Neural progenitor cell (in vitro differentiated cells): ENCODE measurements at regions not wholly inside any gene's neighbourhood (a gene's known extent, or its start where the extent isn't known, plus 50 kb on each side); places are given as distances from the start of the nearest gene placed in this dataset.

ENCODE experiments used
- DNase-seq: peaks from one replicate; pipeline ENCODE4 v3.0.0-alpha.2; 2016; ENCODE audit warnings: low spot score
- H2AFZ ChIP-seq: fragments of 200-600 bp; sonication (generic); replicated peaks from 2 replicates; pipeline ENCODE4 v1.6.1; 2016; ENCODE audit warnings: antibody characterized with exemption
- H3F3A ChIP-seq: fragments of 200-600 bp; sonication (generic); 2 replicates; pipeline ENCODE4 v1.6.1; 2016; ENCODE audit warnings: antibody characterized with exemption, low read depth
- H3K27ac ChIP-seq: fragments of 200-600 bp; sonication (generic); 2 replicates; pipeline ENCODE4 v1.5.1; 2016; ENCODE audit warnings: mild to moderate bottlenecking
- H3K27me3 ChIP-seq: fragments of 200-600 bp; sonication (generic); 2 replicates; pipeline ENCODE4 v1.6.1; 2016; ENCODE audit warnings: mild to moderate bottlenecking, moderate library complexity
- H3K36me3 ChIP-seq: fragments of 200-600 bp; sonication (generic); 2 replicates; pipeline ENCODE4 v1.5.1; 2016
- H3K4me1 ChIP-seq: fragments of 200-600 bp; sonication (generic); 2 replicates; pipeline ENCODE4 v1.6.1; 2016; ENCODE audit warnings: mixed run types
- H3K4me2 ChIP-seq: fragments of 200-600 bp; sonication (generic); 2 replicates; pipeline ENCODE4 v1.6.1; 2016
- H3K4me3 ChIP-seq: fragments of 200-600 bp; sonication (generic); 2 replicates; pipeline ENCODE4 v1.5.1; 2016
- H3K79me2 ChIP-seq: fragments of 200-600 bp; sonication (generic); 2 replicates; pipeline ENCODE4 v1.6.1; 2016; ENCODE audit warnings: low read depth
- H3K9ac ChIP-seq: fragments of 200-600 bp; sonication (generic); 2 replicates; pipeline ENCODE4 v1.6.1; 2016
- H3K9me3 ChIP-seq: fragments of 200-600 bp; sonication (generic); 2 replicates; pipeline ENCODE4 v1.5.1; 2016; ENCODE audit warnings: low read depth
- H4K20me1 ChIP-seq: fragments of 200-600 bp; sonication (generic); 2 replicates; pipeline ENCODE4 v1.6.1; 2016; ENCODE audit warnings: low read depth
- H3K27ac Mint-ChIP-seq: 3 replicates; pipeline ENCODE4 v1.8.0; 2021; ENCODE audit warnings: mixed read lengths
- H3K27me3 Mint-ChIP-seq: 2 replicates; pipeline ENCODE4 v1.8.0; 2022; ENCODE audit warnings: low read depth, mild to moderate bottlenecking, inconsistent platforms, moderate library complexity, mixed read lengths; ENCODE audit not compliant: insufficient read depth
- H3K36me3 Mint-ChIP-seq: 3 replicates; pipeline ENCODE4 v1.8.0; 2021; ENCODE audit warnings: mixed read lengths
- H3K4me1 Mint-ChIP-seq: 3 replicates; pipeline ENCODE4 v1.8.0; 2021; ENCODE audit warnings: mixed read lengths
- H3K4me3 Mint-ChIP-seq: 3 replicates; pipeline ENCODE4 v1.8.0; 2021; ENCODE audit warnings: mild to moderate bottlenecking, moderate library complexity, mixed read lengths
- H3K9me3 Mint-ChIP-seq: 3 replicates; pipeline ENCODE4 v1.8.0; 2020; ENCODE audit warnings: mixed read lengths
- EZH2 ChIP-seq: fragments of 200-600 bp; sonication (generic); IDR thresholded peaks from 2 replicates; pipeline ENCODE4 v1.6.1; 2017; ENCODE audit warnings: antibody characterized with exemption, mild to moderate bottlenecking, moderate library complexity
- EZH2phosphoT487 ChIP-seq: fragments of 200-600 bp; sonication (generic); IDR thresholded peaks from 2 replicates; pipeline ENCODE4 v1.6.1; 2017; ENCODE audit warnings: antibody characterized with exemption
- TF ChIP-seq, protein P1 (sequence below): fragments of 200-600 bp; sonication (generic); IDR thresholded peaks from 2 replicates; pipeline ENCODE4 v1.5.1; 2017; ENCODE audit warnings: antibody characterized with exemption, mild to moderate bottlenecking

- H3K36me3 ChIP-seq: no peaks in the 10 kb centered on the region
- peaks cover 18% of the 10 kb centered on the region for H3K4me1 ChIP-seq
- no peak overlapping the region for H2AFZ ChIP-seq
- Mint-ChIP-seq H3K36me3 (peaks cover 2% of the 10 kb centered on the region), H3K4me1 (peaks cover 37% of the 10 kb centered on the region), H3K9me3 (no peaks in the 10 kb centered on the region), H3K27me3 (peaks cover 12% of the 10 kb centered on the region), H3K4me3 (no peak overlapping the region), H3K27ac (no peak overlapping the region)
- no peaks in the 10 kb centered on the region for H3K9me3 ChIP-seq
- no peak overlapping the region for H3K27ac ChIP-seq
- no peak for DNase-seq
- no peaks in the 10 kb centered on the region for H3K27me3 ChIP-seq
- no peak overlapping the region for H3K4me2 ChIP-seq
- TF ChIP-seq EZH2 (no peak), EZH2phosphoT487 (no peak)
- TF ChIP-seq, protein P1, sequence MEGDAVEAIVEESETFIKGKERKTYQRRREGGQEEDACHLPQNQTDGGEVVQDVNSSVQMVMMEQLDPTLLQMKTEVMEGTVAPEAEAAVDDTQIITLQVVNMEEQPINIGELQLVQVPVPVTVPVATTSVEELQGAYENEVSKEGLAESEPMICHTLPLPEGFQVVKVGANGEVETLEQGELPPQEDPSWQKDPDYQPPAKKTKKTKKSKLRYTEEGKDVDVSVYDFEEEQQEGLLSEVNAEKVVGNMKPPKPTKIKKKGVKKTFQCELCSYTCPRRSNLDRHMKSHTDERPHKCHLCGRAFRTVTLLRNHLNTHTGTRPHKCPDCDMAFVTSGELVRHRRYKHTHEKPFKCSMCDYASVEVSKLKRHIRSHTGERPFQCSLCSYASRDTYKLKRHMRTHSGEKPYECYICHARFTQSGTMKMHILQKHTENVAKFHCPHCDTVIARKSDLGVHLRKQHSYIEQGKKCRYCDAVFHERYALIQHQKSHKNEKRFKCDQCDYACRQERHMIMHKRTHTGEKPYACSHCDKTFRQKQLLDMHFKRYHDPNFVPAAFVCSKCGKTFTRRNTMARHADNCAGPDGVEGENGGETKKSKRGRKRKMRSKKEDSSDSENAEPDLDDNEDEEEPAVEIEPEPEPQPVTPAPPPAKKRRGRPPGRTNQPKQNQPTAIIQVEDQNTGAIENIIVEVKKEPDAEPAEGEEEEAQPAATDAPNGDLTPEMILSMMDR: no peak
- H4K20me1 ChIP-seq: peaks cover 3% of the 10 kb centered on the region
- H3K9ac ChIP-seq: no peak overlapping the region
- no peaks in the 10 kb centered on the region for H3K79me2 ChIP-seq
- no peak overlapping the region for H3K4me3 ChIP-seq
- H3F3A ChIP-seq: peaks cover 5% of the 10 kb centered on the region
Observed at GRCh38 chr16:85254051-85254450, 141.8 kb upstream of the CIBAR2 start.

GRCh38 chr16:85254921-85255320 lies 142.6 kb upstream of the CIBAR2 start:
- H3K4me3 ChIP-seq: no peak overlapping the region
- no peak overlapping the region for H3K4me3 Mint-ChIP-seq
- H3K4me1 ChIP-seq: peaks cover 26% of the 10 kb centered on the region
- peaks cover 5% of the 10 kb centered on the region for H3F3A ChIP-seq
- no peaks in the 10 kb centered on the region for H3K9me3 ChIP-seq
- no peak overlapping the region for H3K27ac Mint-ChIP-seq
- no peak for DNase-seq
- H3K27ac ChIP-seq: no peak overlapping the region
- H3K9me3 Mint-ChIP-seq: no peaks in the 10 kb centered on the region
- H3K27me3 ChIP-seq: no peaks in the 10 kb centered on the region
- H3K9ac ChIP-seq: no peak overlapping the region
- peaks cover 2% of the 10 kb centered on the region for H3K36me3 Mint-ChIP-seq
- H3K79me2 ChIP-seq: no peaks in the 10 kb centered on the region
- H4K20me1 ChIP-seq: peaks cover 3% of the 10 kb centered on the region
- no peak overlapping the region for H3K4me2 ChIP-seq
- H3K4me1 Mint-ChIP-seq: peaks cover 45% of the 10 kb centered on the region
- H3K27me3 Mint-ChIP-seq: peaks cover 12% of the 10 kb centered on the region
- no peaks in the 10 kb centered on the region for H3K36me3 ChIP-seq
- H2AFZ ChIP-seq: no peak overlapping the region
- TF ChIP-seq, protein P1: no peak
- TF ChIP-seq EZH2phosphoT487: no peak
- TF ChIP-seq EZH2: no peak

DNA sequence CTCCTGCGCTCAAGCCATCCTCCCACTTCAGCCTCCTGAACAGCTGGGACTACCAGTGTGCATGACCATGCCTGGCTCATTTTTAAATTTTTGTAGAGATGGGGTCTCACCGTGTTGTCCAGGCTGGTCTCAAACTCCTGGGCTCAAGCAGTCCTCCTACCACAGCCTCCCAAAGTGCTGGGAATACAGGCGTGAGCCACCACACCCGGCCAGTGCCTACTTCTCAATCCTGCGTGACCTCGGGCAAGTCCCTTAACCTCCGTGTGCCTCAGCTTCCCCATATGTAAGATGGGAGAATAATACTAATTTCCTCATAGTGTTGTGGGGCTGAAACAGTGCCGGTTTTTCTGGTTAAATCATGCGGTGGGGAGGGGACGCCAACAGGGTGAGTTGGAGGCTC lies 143.5 kb upstream of the CIBAR2 start:
- H3K9ac ChIP-seq: no peak overlapping the region
- H2AFZ ChIP-seq: no peak overlapping the region
- H3K4me1 ChIP-seq: peaks cover 28% of the 10 kb centered on the region
- Mint-ChIP-seq H3K4me1 (peaks cover 43% of the 10 kb centered on the region), H3K4me3 (no peak overlapping the region), H3K9me3 (no peaks in the 10 kb centered on the region), H3K27ac (no peak overlapping the region), H3K27me3 (peaks cover 11% of the 10 kb centered on the region), H3K36me3 (peaks cover 2% of the 10 kb centered on the region)
- H3K36me3 ChIP-seq: no peaks in the 10 kb centered on the region
- TF ChIP-seq EZH2: no peak
- TF ChIP-seq, protein P1: no peak
- TF ChIP-seq EZH2phosphoT487: no peak
- H3K27me3 ChIP-seq: no peaks in the 10 kb centered on the region
- H3K9me3 ChIP-seq: no peaks in the 10 kb centered on the region
- peaks cover 5% of the 10 kb centered on the region for H3F3A ChIP-seq
- no peaks in the 10 kb centered on the region for H3K79me2 ChIP-seq
- H3K4me3 ChIP-seq: no peak overlapping the region
- H4K20me1 ChIP-seq: peaks cover 3% of the 10 kb centered on the region
- no peak overlapping the region for H3K27ac ChIP-seq
- no peak overlapping the region for H3K4me2 ChIP-seq
- DNase-seq: no peak
